ENCODE measurements at regions not wholly inside any gene's neighbourhood (a gene's known extent, or its start where the extent isn't known, plus 50 kb on each side); places are given as distances from the start of the nearest gene placed in this dataset.
A peak's percentile ranks its signal among the peaks of the same experiment; 100 is the strongest.

DNA sequence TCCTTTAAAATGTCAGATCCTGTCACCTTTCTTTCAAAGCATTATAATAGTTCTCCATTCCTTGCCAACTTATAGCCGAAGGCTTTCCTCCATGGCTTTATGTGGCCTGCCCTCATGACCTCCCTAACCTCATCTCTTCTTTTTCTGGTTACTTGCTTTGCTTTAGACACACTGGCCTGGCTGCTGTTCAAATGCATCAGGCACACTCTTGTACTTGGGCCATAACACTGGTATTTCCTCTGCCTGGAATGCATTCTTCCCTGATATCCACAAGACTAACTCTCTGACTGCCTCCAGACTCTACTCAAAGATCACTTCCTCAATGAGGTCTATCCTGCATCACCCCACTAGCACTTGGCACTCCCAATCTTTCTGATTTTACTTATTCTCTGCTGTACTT, 710.3 kb downstream of the KCNA4 start:
- peak; percentile 66 for DNase-seq (ENCODE audit: low spot score)

DNA sequence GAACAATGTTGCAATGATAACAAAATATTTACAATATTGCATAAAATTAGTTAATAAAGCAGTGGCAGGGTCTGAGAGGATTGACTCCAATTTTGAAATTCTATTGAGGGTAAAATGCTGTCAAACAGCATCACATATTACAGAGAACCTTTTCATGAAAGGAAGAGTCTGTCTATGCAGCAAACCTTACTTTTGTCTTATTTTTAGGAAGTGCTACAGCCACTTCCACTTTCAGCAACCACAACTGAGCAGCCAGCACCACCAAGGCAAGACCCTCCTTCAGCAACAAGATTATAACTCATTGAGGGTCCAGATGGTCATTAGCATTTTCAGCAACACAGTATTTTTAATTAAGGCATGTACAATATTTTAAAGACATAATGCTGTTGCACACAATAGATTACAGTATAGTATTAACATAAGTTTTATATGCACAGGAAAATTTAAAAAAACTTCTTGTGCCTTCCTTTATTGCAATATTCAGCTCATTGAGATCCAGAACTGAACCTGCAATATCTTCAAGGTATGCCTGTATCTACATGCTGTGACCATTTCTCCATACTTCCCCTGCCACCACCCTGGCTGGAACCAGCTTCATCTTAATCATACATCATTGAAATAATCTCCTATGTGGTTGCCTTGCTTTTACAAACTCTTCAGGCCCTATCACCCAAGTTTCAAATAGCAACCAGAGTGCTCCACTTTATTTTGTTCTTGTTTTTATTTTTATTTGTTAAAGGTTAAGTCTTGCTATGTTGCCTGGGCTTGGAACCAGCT, 711.2 kb downstream of the KCNA4 start:
- DNase-seq (ENCODE audit: low spot score), result no peak

DNA sequence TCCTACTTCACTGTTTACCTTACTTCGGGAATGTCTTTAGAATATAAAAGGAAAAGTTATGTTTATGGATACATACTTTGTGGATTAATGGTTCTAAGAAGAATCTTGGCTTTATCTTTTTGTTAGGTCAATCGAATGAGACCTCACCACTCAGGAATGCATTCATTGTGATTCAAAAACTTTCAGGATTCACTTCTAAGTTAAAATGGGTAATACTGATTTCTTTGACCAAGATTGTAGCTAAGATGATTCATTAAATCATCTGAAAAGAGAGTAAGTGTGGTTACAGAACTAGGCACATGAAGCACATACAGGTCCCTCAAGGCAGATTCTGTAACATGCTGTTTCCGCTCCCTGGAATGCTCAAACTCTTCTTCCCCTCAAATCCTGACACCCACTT, 716.4 kb downstream of the KCNA4 start:
- peak; percentile 68 for DNase-seq (ENCODE audit: low spot score)

DNA sequence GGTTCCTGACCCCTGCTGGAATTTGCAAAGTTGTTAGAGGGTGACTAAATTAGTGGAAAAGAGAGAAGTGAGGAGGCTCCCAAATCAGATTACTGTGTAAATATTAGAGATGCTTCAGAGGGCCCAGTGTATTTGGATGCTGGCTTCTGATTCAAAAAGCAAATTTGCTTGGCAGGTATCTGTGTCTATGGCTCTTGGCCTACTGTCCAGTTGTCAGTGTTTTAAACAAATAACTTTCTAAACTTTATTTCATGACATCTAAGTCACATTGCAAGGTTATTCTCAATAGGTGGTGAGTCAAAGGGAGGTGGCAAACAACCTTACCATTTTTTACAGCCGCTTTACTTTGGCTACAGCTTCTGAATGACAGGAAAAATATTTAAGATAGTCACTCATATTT, 720.1 kb downstream of the KCNA4 start:
- DNase-seq (ENCODE audit: low spot score), result no peak

DNA sequence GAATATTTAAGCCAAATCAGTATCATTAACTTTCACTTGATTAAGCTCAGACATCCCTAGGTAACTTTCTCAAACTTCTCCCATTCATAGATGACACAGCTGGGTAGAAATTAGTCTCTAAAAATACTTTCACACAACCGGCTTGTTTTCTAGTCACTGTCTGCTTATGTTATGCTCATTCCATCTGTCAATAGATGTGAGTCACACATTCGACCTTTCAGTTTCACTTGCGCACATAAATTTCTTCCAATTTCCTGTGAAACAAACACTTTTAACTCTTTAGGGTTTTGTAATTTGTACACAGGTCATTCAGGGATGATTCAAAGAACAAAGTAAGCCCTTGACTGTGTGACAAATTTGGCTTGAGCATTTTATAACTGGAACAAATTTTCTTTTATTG, 723.0 kb downstream of the KCNA4 start:
- peak; percentile 67 for DNase-seq (ENCODE audit: low spot score)

DNA sequence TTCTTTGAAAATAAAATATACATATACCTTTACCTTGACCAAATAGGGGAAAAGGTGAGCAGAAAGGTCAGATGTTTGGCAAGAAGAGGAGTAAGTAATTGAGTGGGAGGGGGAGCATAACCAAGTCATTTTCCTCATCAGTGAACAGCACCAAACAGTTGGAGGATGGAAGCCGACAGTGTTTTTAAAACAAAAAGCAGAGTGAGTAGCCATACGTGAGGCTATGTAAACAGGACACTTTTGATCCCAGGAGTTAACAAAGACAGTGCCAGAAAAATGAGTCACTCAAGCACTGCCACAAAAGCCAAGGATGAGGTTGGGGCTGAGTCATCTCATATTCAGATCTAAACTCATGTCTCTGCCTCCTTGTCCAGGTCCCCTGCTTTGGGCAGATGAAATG, 734.7 kb downstream of the KCNA4 start:
- peak; percentile 98 for DNase-seq (ENCODE audit: low spot score)

DNA sequence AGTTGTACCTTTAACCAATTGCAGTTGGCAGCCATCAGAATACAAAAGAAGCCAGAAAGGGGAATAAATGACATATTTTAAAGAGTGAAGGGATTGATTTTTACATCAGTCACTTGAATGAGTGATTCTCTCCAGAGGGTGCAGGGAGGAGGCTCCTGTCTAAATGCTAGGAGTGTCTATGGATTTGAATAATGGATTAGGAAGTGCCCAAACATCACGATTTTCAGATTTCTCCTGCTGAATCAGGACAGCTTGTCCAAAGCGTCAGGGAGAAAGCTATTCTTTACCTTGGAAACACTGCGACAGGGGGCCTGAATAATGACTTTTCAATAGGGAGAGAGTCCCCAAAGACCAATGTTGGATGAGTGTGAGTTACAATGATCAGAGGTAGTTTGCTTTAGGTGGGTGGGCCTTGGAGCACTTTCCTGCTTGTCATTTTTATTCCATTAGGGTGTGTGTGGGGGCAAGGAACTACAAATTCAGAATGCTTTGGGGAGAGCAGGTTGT, 735.5 kb downstream of the KCNA4 start:
- DNase-seq (ENCODE audit: low spot score), result no peak

DNA sequence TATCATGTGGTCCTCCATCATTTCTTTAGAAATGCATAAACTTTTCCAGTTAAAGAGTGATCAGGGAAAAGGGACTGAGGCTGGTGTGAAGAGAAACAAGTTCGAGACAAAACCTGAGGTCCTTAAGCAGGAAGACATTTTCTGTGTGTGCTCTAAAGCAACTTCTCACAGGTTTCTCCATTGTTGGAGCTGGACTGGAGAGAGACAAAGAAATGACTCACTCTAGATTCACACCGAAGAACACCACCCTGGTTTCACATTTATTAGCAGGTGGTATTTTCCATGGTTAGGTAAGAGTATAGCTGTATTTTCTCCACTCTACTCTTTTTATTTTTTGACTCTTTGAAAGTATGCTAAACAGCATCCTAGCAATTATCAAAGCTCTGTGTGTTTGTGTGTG, 736.4 kb downstream of the KCNA4 start:
- DNase-seq (ENCODE audit: low spot score), result peak; percentile 80

DNA sequence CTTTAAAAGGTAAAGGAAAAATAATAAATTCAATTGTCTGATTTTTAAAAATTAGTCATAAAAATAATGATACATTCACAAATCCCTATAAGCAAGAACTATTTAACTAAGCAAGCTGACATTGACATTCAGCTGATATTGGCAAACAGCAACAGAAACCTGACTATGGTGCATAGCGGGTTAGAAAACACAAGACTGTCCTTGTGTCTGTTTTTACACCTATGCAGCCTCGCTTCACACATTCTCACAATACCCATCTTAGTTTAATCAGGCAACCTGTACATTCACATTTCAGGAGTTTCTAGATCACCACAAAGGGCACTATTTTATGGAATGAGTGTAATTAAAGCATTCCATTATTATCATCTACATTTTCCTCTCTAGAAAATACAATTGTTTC, 737.1 kb downstream of the KCNA4 start:
- DNase-seq (ENCODE audit: low spot score), result no peak

DNA sequence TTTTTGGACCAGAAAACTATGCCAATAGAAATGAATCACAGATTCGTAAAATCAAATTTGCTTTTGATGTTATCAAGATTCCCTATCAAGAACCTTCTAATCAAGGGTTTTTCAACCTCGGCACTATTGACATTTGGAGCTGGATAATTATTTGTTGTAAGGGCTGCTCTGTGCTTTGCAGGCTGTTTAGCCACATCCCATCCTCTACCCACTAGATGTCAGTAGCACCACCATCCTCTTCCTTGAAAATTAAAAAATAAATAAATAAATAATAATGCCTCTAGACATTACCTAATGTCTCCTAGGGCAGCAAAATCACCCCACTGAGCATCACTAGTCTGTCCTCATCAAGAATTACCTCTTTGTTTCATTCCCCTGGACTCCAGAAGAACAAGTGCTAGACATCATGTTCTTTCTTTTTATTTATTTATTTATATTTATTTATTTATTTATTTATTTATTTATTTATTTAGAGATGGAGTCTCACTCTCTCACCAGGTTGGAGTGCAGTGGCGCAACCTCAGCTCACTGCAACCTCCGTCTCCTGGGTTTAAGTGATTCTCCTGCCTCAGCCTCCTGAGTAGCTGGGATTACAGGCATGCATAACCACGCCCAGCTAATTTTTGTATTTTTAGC, 744.7 kb downstream of the KCNA4 start:
- DNase-seq (ENCODE audit: low spot score), result peak; percentile 73

DNA sequence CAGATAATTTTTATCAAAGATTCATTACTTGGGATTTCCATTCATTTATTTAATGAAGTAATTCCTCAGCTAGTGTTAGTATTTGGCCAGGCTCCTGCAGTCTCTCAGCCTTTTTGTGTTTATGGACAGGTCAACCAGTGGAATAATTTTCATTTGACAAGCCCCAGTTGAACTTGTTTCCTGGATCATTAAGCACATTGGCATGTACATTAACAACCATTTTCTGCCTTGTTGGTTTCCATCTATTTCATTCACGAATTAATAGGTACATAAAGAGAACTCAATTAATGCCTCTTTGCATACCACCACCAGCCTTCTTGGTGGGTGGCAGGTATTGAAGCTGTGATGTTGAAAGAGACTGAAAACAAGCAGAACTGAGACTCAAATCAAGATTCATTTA, 745.2 kb downstream of the KCNA4 start:
- DNase-seq (ENCODE audit: low spot score), result peak; percentile 28

DNA sequence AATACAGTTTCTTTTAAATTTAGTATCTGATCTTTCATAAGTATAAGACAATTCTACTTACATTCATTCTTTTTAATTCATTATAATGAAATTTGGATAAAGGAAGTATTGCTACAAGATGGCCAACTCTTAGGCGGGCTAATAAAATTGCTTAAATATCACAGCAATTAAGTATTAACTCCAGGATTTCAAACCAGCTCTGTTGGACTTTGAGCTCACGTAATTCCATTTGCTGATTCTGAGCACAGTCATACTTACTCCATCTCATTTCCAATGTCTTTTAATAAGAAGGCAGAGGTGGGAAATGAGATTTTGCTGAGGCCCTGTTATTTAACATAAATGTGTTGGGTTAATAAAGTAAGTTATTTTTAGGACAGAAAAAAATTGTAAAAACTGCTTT, 748.1 kb downstream of the KCNA4 start:
- DNase-seq (ENCODE audit: low spot score), result peak; percentile 61

DNA sequence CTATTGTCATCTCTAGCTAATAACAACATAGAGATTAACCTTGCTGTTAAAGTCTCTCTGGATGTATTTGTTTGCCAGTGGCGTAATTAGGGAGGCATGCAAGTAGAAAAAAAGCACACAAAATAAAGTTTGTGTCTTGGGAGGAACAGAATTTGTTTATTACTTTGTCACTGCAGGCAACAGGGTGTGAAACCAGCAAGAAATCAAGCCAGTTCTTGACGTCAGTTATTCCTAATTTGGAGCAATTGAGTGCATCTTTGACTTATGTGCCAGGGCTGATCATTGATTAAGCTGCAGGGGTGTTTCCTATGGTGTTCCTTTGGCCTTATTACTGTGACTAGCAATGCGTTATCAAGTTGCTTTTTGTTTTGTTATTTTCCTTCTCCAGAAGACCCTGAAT, 751.0 kb downstream of the KCNA4 start:
- DNase-seq (ENCODE audit: low spot score), result no peak

DNA sequence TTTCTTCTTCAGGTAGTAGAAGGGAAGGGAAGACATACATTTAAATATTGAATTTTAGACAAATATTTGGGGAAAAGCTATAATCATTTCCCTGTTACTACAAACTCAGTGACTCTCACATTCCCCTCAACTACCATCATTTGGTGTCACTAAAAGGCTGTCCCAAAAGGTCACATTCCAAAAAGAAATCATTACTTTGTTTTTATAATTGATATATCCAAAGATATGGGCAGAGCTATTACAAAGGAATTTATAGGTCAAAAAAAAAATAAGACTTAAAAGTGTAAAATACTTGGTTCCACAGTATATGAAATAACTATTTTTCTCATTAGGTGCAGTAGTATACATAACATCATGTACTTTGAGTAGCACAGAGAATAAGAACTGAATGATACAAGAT, 751.4 kb downstream of the KCNA4 start:
- no peak for DNase-seq (ENCODE audit: low spot score)

DNA sequence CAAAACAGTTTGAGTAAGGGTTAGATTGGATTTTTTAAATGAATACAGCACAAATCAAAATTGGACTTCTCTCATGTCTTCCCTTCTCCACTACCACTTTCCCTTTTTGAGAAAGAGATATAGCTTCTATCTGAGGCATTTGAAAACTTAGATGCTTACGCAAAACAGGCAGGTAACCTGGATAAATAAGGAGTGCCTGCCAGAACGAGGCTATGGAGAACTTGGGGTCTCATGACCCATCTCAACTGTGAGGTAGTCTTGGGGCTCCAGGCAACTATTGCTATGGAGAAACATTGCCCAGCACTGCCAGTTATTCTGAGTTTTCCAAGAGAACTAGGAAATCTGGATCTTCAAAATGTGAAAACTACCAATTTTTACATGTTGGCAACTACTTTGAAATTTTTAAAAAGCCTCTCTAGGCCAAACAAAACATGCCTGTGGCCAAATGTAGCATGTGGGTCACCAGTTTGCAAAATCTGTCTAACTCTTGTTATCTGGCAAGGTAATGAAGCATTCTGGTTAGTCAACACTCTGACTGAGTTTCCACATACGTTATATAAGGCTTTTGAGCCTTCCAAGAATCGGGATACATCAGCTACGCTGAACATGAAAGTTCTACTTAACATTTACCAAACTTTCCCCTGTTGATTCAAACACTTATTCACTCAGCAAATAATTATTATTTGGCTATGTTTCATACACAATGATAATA, 752.7 kb downstream of the KCNA4 start:
- DNase-seq (ENCODE audit: low spot score), result no peak

DNA sequence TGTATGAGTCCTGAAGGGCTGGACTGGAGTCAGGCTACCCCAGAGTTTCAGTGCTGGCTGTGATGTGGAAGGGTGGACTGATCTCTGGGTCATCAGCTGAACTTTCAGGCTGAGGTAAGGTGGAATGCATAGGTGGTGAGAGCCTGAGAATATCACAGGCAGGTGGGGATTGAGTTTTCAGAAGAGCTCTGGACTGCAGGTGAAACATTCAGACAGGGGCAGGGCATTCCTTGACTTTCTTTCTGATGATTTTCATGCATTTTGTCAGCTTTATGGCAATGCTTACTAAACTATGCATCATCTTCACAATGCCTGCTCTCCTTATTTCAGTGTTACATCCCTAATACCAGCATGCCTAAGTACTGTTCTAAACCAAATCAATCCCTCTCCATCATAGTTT, 755.0 kb downstream of the KCNA4 start:
- DNase-seq (ENCODE audit: low spot score), result no peak

DNA sequence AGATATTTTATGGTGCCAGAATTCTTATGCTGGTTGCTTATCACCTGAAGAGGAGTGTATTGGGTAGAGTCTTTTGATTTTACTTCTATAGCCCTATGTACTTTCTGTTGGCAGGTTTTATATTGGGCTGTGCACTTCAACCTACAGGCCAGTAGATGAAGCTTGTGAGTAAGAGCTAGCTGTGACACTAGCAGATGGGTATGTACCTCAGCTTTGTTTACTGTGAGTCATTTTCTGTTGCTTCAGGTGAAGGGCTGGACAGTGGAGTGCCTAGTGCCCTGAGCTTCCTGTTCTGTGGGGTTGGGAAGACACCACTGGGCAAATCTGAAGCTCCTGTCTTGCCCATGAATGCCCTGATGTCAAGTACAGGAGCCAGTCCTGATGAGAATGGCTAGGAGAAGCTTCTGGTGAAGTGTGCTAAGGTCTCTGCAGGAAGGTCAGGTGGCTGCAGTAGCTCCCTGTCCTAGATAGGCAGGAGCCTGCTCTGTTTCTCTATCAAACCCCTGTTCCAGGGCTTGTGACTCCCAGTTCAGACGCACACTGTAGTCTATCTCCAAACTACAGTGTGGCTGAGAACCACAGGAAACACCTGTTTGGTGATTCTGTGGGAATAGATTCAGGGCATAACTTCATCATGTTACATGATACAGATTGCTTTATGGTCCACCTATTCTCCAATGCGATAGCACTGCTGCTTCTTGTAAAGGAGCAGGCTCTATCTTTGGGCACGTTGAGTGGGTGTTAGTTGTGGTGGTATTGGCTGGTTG, 755.7 kb downstream of the KCNA4 start:
- peak; percentile 94 for DNase-seq (ENCODE audit: low spot score)

DNA sequence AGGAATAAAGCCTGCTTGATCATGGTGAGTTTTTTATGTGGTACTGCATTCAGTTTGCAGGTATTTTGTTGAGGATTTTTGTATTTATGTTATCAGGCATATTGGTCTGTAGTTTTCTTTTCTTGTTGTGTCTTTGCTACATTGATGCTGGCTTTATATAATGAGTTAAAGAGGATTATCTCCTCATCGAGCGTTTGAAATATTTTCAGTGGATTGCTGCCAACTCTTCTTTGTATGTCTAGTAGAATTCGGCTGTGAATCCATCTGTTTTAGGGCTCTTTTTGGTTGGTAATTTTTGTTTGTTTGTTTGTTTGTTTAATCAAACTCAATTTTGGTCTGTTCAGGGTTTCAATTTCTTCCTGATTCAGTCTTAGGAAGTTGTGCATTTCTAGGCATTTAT, 758.4 kb downstream of the KCNA4 start:
- DNase-seq (ENCODE audit: low spot score), result no peak

DNA sequence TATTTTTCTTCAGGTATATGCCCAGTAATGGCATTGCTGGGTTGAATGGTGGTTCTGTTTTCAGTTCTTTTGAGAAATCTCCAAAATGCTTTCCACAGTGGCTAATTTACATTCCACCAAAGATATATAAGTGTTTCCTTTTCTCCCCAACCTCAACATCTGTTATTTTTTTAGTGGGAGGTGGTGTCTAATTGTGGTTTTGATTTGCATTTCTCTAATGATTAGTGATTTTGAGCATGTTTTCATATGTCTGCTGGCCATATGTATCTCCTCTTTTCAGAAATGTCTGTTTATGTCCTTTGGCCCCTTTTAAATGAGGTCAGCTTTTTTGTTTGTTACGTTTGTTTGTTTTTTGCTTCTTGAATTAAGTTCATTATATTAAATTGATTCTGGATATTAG, 760.2 kb downstream of the KCNA4 start:
- DNase-seq (ENCODE audit: low spot score), result no peak

DNA sequence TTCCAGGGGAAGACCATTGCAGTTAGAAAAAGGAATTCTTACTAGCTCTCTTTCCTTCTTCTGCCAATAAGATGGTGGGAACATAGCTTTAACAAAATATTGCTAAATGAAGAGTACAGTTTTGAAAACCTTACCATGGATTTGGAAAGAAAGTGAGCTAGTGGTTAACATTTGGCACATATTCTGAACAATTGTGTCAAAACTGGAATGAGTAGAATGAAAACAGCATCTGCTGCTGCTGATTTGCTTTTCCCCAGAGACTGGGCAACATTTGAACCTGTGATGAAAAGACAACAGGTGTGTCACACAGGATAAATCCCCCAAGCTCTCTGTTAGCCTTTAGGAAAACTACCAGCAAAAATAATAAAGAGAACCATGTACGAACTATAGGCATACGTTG, 761.4 kb downstream of the KCNA4 start:
- no peak for DNase-seq (ENCODE audit: low spot score)

DNA sequence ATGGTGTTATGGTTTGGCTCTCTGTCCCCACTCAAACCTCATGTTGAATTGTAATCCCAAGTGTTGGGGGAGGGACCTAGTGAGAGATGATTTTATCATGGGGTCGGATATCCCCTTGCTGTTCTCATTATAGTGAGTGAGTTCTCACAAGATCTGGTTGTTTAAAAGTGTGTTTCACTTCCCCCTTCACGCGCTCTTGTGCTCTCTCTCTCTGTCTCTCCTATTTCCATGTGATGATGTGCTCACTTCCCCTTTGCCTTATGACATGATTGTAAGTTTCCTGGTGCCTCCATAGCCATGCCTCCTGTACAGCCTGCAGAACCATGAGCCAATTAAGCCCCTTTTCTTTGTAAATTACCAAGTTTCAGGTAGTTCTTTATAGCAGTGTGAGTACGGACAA, 765.1 kb downstream of the KCNA4 start:
- DNase-seq (ENCODE audit: low spot score), result no peak

DNA sequence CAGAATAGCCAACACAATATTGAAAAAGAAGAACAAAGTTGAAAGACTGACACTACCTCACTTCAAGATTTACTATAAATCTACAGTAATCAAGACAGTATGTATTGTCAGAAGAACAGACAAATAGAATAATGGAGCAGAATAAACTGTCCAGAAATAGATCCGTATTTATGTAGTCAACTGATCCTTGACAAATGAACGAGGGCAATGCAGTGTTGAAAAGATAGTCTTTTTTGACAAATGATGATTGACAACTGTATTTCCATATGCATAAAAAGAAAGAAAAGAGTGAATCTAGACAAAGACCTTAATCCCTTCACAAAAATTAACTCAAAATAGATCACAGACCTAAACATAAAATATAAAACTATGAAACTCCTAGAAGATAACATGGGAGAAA, 767.1 kb downstream of the KCNA4 start:
- DNase-seq (ENCODE audit: low spot score), result no peak

Data from kidney tubule cell (primary cell).